Cardiac septum (tissue), 1 donor: ENCODE measurements at regions not wholly inside any gene's neighbourhood (a gene's known extent, or its start where the extent isn't known, plus 50 kb on each side); places are given as distances from the start of the nearest gene placed in this dataset.

ENCODE experiments used
- DNase-seq: peaks from one replicate; pipeline ENCODE4 v3.0.0-alpha.2; 2020; ENCODE audit warnings: low spot score
- intact Hi-C: fragments of 100-400 bp; cut with DNase I; formaldehyde crosslinking; loops from one replicate; pipeline ENCODE4 v1.14.0; 2022
- donor health status: DM: no; HTN: no; CAD: no.

DNA sequence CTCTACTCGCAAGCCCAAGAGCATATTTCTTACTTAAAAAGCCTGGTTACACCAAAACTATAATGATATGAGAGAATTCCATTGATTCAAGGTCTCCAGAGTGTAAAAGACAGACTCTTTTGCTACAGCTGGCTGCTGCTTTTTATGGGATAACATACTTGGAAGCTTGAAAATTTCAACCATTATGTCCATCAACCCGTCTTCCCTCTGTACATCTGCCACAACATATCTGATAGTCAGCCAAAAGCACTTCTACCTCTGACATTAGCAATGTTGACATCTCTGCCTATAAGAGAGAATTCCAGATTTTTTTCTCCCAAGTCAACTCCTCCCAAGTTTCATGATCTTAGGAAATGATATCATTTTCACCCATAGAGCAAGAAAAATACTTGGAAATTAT lies 54.4 kb upstream of the IQCM start:
- no peak for DNase-seq
- intact Hi-C loops: no loop called here

GRCh38 chr4:149881744-149882143 lies 66.1 kb upstream of the IQCM start:
- intact Hi-C loops: no loop called here
- DNase-seq: no peak

DNA sequence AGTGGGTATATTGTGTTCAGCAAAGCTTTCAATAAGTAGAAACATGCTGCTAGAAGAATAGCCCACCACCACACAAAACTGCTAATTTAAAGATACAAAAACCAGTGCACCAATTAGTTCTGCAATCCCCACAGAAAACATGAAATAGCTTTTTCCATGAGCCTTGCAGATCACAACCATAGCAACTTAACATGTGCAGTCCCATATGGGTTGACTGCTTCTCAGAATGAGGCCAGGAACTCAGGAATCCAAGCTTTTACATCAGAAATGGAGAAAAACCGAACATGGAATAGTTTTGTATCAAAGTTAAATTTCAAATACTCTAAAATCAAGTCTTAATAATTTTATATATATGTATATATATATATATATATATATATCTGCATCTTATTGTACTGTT lies 66.6 kb upstream of the IQCM start:
- DNase-seq: no peak
- intact Hi-C loops: no loop called here

DNA sequence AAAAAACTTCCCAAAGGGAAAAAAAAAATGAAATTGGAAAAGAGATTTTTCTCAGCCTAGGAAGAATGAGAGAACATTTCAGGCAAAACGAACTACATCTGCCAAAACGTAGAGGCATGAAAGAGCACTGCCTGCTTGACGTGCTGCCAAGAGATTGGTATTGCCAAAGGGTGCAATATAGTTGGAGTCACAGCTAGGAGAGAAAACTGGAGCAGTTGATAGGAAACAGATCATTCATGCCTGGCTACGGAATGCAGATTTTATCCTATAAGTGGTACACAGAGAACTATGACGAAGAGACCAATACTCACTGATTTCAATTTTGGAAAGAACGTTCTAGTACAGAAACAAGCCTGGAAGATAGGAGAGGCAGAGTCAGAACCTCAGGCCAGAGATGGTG lies 68.4 kb upstream of the IQCM start:
- intact Hi-C loops: no loop called here

GRCh38 chr4:149884529-149885181 lies 69.0 kb upstream of the IQCM start:
- no peak for DNase-seq
- intact Hi-C loops: no loop called here

More for the DNA sequence above, 68.4 kb upstream of the IQCM start:
- DNase-seq: no peak

DNA sequence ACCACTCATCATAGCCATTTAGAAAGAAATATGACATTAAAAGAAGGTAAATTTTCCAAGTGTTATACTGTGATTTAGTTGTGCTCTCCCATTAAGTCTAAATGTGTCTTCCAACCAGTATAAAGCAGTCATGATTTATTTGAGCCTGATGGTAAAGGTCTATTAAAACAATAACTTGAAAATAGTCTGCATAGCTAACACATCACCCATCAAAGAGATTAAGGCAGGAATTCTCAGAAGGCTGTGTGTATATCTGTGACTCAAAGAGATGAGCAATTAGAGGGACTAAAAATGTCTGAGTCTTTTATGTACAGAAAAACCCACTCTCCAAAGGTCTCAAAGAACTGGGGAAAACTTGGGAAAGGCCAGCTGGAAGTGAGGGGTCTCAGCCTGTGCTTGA lies 70.3 kb upstream of the IQCM start:
- no peak for DNase-seq
- intact Hi-C loops: no loop called here

GRCh38 chr4:149886786-149887490 lies 71.3 kb upstream of the IQCM start:
- intact Hi-C loops: no loop called here
- no peak for DNase-seq

DNA sequence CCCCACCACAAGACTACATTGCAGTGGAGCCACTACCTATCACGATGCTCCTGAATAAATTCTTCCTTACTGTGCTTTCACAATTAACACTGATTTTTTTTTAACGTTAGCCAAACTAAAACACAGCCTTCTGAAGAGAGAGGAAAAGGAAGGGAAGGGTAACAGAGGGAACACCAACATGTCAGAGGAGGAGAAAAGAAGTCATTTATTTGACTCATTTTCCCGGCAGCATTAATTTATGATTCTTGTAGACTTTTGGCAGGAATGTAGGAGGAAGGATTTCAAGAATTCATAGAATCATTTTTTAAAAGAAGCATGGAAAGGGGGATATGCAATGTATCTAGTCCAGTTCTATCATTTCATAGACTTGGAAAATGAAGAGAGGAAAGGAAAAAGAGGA lies 74.3 kb upstream of the IQCM start:
- DNase-seq: no peak
- intact Hi-C loops: no loop called here

GRCh38 chr4:149890531-149890930 lies 74.9 kb upstream of the IQCM start:
- DNase-seq: no peak

GRCh38 chr4:149891426-149891825 lies 75.8 kb upstream of the IQCM start:
- no peak for DNase-seq
- intact Hi-C loops: no loop called here

More at GRCh38 chr4:149890531-149890930, 74.9 kb upstream of the IQCM start:
- intact Hi-C loops: no loop called here

DNA sequence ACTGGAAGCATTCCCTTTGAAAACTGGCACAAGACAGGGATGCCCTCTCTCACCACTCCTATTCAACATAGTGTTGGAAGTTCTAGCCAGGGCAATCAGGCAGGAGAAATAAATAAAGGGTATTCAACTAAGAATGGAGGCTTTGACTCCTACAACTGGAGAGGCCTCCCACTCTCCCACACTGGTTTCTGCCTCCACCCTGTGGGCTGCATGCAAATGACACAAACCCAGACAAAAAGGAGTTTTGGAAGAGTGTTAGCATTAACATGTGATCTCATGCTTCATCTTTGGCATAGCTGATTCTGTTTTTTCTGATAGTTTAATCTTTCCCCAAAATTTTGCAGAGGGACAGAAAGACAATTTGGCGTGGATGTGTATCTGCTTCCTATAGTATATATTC lies 80.8 kb upstream of the IQCM start:
- no peak for DNase-seq
- intact Hi-C loops: loop anchor here (2.0 kb wide), 1 partner anchor 526 kb away; no protein-coding TSS in a partner anchor

GRCh38 chr4:149897783-149898182 lies 82.1 kb upstream of the IQCM start:
- no peak for DNase-seq
- intact Hi-C loops: loop anchor here (2.0 kb wide), 1 partner anchor 527 kb away; no protein-coding TSS in a partner anchor

DNA sequence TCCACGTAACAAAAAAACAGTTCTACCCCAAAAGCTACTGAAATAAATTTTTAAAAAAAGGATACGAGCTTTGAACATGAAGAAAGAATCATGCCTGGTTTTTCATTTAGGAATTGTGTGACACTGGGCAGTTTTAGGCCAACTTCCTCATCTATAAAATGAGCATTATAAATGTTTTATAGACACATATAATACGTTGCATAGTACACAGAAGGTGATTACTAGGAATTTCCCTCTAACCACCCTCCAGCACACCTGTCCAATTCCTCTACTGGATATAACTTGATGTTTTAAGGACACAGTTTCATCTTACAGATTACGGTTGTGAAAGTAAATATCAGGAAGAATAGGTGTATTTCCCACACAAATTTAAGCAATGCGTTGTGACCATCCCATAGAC lies 85.5 kb upstream of the IQCM start:
- intact Hi-C loops: no loop called here
- no peak for DNase-seq

DNA sequence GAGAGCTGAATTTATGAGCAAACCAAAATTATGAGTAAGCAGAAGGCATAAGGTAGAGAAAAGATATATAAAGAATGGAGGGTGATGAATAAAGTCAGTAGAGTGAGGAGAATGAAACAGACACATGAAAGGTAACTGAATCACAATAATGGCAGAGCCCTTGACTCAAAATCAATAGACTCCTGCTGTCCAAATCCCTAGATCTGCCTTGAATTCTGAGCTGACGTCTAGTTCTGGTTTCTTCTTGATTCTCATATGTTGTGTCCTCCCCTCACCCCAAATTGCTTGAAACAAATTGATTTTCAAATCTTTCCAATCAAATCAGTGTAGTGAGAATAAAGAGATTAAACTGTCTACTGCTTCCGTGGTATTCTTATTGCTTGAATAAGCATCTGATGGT lies 86.6 kb upstream of the IQCM start:
- intact Hi-C loops: no loop called here
- DNase-seq: no peak

DNA sequence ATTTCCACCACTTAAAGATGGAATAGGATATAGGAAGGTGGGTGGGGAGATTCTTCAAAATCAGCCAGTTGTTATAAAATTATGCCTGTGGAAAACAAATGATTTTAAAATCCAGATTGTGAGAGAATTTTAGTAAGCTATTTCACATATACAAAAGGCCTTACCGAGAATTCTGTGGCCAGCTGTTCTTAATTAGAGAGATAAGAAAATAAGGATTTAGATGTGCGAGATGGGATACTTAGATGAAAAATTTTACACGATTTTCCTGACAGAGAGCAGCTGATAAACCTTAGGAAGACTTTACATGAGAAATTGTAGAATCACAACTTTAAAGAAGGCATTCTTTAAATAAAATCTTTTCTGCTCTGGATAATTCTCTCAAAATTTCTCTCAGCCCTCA lies 94.5 kb upstream of the IQCM start:
- intact Hi-C loops: no loop called here

GRCh38 chr4:149910604-149911350 lies 95.1 kb upstream of the IQCM start:
- intact Hi-C loops: no loop called here

More for the DNA sequence above, 94.5 kb upstream of the IQCM start:
- no peak for DNase-seq

DNA sequence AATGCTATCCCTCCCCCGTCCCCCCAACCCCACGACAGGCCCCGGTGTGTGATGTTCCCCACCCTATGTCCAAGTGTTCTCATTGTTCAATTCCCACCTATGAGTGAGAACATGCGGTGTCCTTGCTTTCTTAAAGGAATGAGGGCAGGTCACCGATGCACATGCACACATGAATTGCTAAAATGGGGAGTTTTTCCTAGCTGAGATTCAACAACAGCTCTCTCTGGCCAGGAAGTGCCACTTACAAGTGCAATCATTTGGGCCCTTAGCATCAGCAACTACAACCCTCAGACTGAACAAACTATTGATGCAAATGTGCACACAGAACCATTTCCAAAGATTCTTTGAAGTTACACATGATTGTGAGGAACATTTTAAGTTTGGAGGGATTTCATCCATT lies 95.7 kb upstream of the IQCM start:
- DNase-seq: no peak
- intact Hi-C loops: no loop called here

More at GRCh38 chr4:149910604-149911350, 95.1 kb upstream of the IQCM start:
- DNase-seq: no peak

DNA sequence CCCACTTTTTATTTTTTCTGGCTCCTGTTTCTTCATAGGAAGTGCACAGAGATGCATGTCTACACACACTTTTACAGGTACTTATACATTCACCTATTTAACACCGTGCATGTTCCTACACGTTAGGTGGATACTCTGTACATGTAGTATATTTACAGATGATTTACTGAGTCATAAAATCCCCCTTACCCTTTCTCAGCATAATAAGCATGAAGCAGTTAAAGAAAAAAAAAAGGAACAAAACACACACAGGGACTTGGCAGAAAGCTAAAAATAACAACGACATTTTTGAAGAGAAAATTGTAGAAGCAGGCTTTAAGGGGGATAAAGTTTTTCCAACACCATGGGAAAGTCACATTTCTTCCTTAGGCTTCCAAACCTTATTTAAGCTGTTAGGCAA lies 96.4 kb upstream of the IQCM start:
- intact Hi-C loops: no loop called here
- DNase-seq: no peak

- no peak for DNase-seq
- intact Hi-C loops: no loop called here
These were observed 98.8 kb upstream of the IQCM start for GRCh38 chr4:149914119-149915115.
